K562 (cell line): ENCODE measurements at regions not wholly inside any gene's neighbourhood (a gene's known extent, or its start where the extent isn't known, plus 50 kb on each side); places are given as distances from the start of the nearest gene placed in this dataset.

Experiments
- ATAC-seq: fragments of 200-7000 bp; cut with Tn5 transposase; 3 replicates; pipeline ENCODE4 v1.9.1; 2020; ENCODE audit warnings: moderate library complexity
- BruUV-seq: library from RNA; stranded (reverse); fragments of 400-500 nt; replicated peaks from 2 replicates; lab custom pipeline; 2021; lab: Mats Ljungman, UMichigan
- CTCF ChIA-PET: fragments of 300-600 bp; formaldehyde crosslinking; extraction: SDS; loops from one replicate; lab custom pipeline; 2021; ENCODE audit warnings: low intra/inter-chr PET ratio; lab: Yijun Ruan, JAX
- POLR2A ChIA-PET: fragments of 300-600, 350-650 bp; sonication (Branson Sonifier 250); formaldehyde crosslinking; extraction: SDS; loops from one replicate; lab custom pipeline; 2021; ENCODE audit warnings: antibody characterized with exemption, inconsistent platforms; lab: Yijun Ruan, JAX
- DNase-seq, 4 experiments: peaks; one replicate each; pipeline versions ENCODE4 v3.0.0 to v3.0.0-alpha.2; 2011 to 2018; ENCODE audit warnings: low spot score in 3 of 4, mixed read lengths in 3 of 4; ENCODE audit errors: extremely low read depth in 1 of 4
- FAIRE-seq: peaks from 2 replicates; lab custom pipeline; 2011; peaks lifted over from hg19 to GRCh38; lab: Jason Lieb, UNC
- H2AFZ ChIP-seq: 2 replicates; pipeline ENCODE4 v1.6.0; 2011; ENCODE audit warnings: low read depth, low read length, control low read depth, inconsistent platforms
- H3K27ac ChIP-seq: fragments of 200-600 bp; 3 replicates; pipeline ENCODE4 v1.8.0; 2011; ENCODE audit warnings: low read depth, mild to moderate bottlenecking, control low read depth, inconsistent platforms, low read length, moderate library complexity, mixed read lengths; ENCODE audit errors: extremely low read depth
- H3K27me3 ChIP-seq, 2 experiments: fragments of 300-600 bp in 1 of 2; 2 replicates in 1 of 2; 3 replicates in 1 of 2; pipeline versions ENCODE4 v1.6.0 to v1.8.0; 2011; ENCODE audit warnings: inconsistent platforms in 2 of 2, low read length in 2 of 2, mild to moderate bottlenecking in 1 of 2, mixed read lengths in 1 of 2, moderate library complexity in 1 of 2; ENCODE audit not compliant: control insufficient read depth in 2 of 2, insufficient read depth in 2 of 2
- H3K36me3 ChIP-seq: fragments of 300-600 bp; 3 replicates; pipeline ENCODE4 v1.8.0; 2011; ENCODE audit warnings: mild to moderate bottlenecking, low read length, inconsistent platforms; ENCODE audit not compliant: control insufficient read depth, insufficient read depth
- H3K4me1 ChIP-seq, 2 experiments: fragments of 200-600 bp in 1 of 2; replicated peaks in 1 of 2; 2 replicates in 1 of 2; 3 replicates in 1 of 2; pipeline versions ENCODE4 v1.5.1 to v1.8.0; 2011; ENCODE audit warnings: inconsistent platforms in 2 of 2, low read length in 2 of 2, mild to moderate bottlenecking in 1 of 2, mixed read lengths in 1 of 2, moderate library complexity in 1 of 2; ENCODE audit not compliant: control insufficient read depth in 2 of 2, insufficient read depth in 2 of 2
- H3K4me2 ChIP-seq: 2 replicates; pipeline ENCODE4 v1.6.1; 2011; ENCODE audit warnings: low read length, control low read depth, inconsistent platforms, mixed read lengths; ENCODE audit not compliant: insufficient read depth
- H3K4me3 ChIP-seq: fragments of 200-600 bp; sonication (generic), shearing (Covaris generic); 2 replicates; pipeline ENCODE4 v1.5.1; 2016; ENCODE audit warnings: control low read depth, inconsistent platforms
- H3K79me2 ChIP-seq: fragments of 200-600 bp; 3 replicates; pipeline ENCODE4 v1.8.0; 2011; ENCODE audit warnings: low read length, inconsistent platforms; ENCODE audit not compliant: control insufficient read depth, insufficient read depth
- H3K9ac ChIP-seq, 2 experiments: 2 replicates each; pipeline versions ENCODE4 v1.6.0 to v1.6.1; 2011; ENCODE audit warnings: low read depth in 2 of 2, low read length in 2 of 2, control low read depth in 1 of 2, inconsistent platforms in 1 of 2, mild to moderate bottlenecking in 1 of 2, mixed read lengths in 1 of 2; ENCODE audit not compliant: insufficient read depth in 1 of 2
- H3K9me1 ChIP-seq: one replicate; pipeline ENCODE4 v1.6.0; 2011; ENCODE audit warnings: inconsistent platforms, mild to moderate bottlenecking, low read length, moderate library complexity; ENCODE audit not compliant: control insufficient read depth, insufficient read depth
- H3K9me3 ChIP-seq: replicated peaks from 2 replicates; pipeline ENCODE4 v1.5.1; 2011; ENCODE audit warnings: low read depth, low read length, inconsistent platforms; ENCODE audit not compliant: control insufficient read depth, insufficient read depth
- H4K20me1 ChIP-seq: replicated peaks from 2 replicates; pipeline ENCODE4 v1.6.1; 2011; ENCODE audit warnings: low read length, inconsistent platforms, mixed read lengths; ENCODE audit not compliant: control insufficient read depth, insufficient read depth
- BHLHE40 ChIP-seq: IDR thresholded peaks from 2 replicates; pipeline ENCODE4 v1.6.1; 2011; ENCODE audit warnings: low read length, improper control_type of control experiment
- NFIC ChIP-seq: fragments of 450-650 bp; IDR thresholded peaks from 2 replicates; pipeline ENCODE4 v1.6.1; 2017; ENCODE audit warnings: mild to moderate bottlenecking, inconsistent platforms
- NONO ChIP-seq, 2 experiments: fragments of 200-400 bp in 1 of 2; fragments of 450-650 bp in 1 of 2; formaldehyde crosslinking in 1 of 2; IDR thresholded peaks; 2 replicates each; pipeline ENCODE4 v1.6.1; 2017; ENCODE audit warnings: low read depth in 2 of 2, mild to moderate bottlenecking in 2 of 2, moderate library complexity in 2 of 2, low read length in 1 of 2
- SREBF1 ChIP-seq: fragments of 150-350 bp; IDR thresholded peaks from 2 replicates; pipeline ENCODE4 v1.6.1; 2014; ENCODE audit warnings: antibody characterized with exemption, low read depth, low read length, borderline replicate concordance
- XRCC3 ChIP-seq: fragments of 450-650 bp; IDR thresholded peaks from 2 replicates; pipeline ENCODE4 v1.6.1; 2017; ENCODE audit warnings: mild to moderate bottlenecking, moderate library complexity
- ZBTB17 ChIP-seq: fragments of 450-650 bp; formaldehyde crosslinking; IDR thresholded peaks from 2 replicates; pipeline ENCODE4 v1.4.0; 2020; ENCODE audit warnings: mild to moderate bottlenecking
- ZC3H4 ChIP-seq: sonication (generic); formaldehyde crosslinking; IDR thresholded peaks from 2 replicates; pipeline ENCODE4 v1.9.0; 2021; ENCODE audit warnings: missing genetic modification reagents, borderline replicate concordance
- ZNF175 ChIP-seq: fragments of 200-800 bp; sonication (Bioruptor generic); IDR thresholded peaks from 2 replicates; pipeline ENCODE4 v1.6.1; 2016; ENCODE audit warnings: low read depth, mild to moderate bottlenecking, missing genetic modification characterization, missing compliant biosample characterization
- ZNF274 ChIP-seq: IDR thresholded peaks from 2 replicates; pipeline ENCODE4 v1.6.1; 2011; ENCODE audit warnings: low read depth, mild to moderate bottlenecking, low read length, moderate library complexity, borderline replicate concordance
- ZNF592 ChIP-seq: fragments of 450-650 bp; IDR thresholded peaks from 2 replicates; pipeline ENCODE4 v1.6.1; 2017; ENCODE audit warnings: antibody characterized with exemption, mild to moderate bottlenecking
- ZNF717 ChIP-seq: fragments of 250-450 bp; sonication (Bioruptor Pico); IDR thresholded peaks from 2 replicates; pipeline ENCODE4 v1.5.0; 2021
- in situ Hi-C: fragments of 300-500 bp; cut with MboI; formaldehyde crosslinking; loops from 4 replicates; pipeline ENCODE4 v1.15.0; 2018; ENCODE audit warnings: inconsistent platforms, mixed read lengths
- intact Hi-C: fragments of 100-400 bp; cut with micrococcal nuclease; formaldehyde crosslinking; loops from 2 replicates; pipeline ENCODE4 v1.14.2; 2022
- TF ChIP-seq, protein P1 (sequence below): fragments of 450-650 bp; IDR thresholded peaks from 2 replicates; pipeline ENCODE4 v1.6.1; 2016; ENCODE audit warnings: missing biosample characterization, missing genetic modification characterization
- TF ChIP-seq, protein P2 (sequence below): fragments of 450-650 bp; conservative IDR thresholded peaks from 2 replicates; pipeline ENCODE4 v1.6.1; 2016; ENCODE audit warnings: missing genetic modification characterization, low read depth, mild to moderate bottlenecking, missing compliant biosample characterization, moderate library complexity
- TF ChIP-seq, protein P3 (sequence below): fragments of 450-650 bp; IDR thresholded peaks from 2 replicates; pipeline ENCODE4 v1.6.1; 2014; ENCODE audit warnings: low read depth, mild to moderate bottlenecking, moderate library complexity, borderline replicate concordance

DNA sequence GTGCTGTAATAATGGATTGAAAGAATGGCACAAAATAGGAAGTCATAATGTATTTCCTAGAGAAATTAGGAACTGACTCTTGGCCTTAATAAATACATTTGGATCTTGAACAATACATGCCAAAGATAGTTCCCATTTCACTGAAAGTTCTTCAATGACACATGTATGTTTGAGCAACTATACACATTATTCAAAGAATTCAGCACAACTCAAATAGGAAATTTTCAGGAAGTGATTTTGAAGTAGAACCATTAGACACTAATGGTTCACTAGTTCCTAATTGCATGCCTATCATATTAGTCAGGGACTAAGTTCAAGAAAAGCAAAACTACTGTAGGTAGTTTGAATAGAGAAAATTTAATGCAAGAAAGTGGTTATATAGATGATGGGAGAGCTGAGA lies 404.7 kb downstream of the LMO4 start:
- BruUV-seq: no TSS peak
- no peaks in the 10 kb centered on the region for H3K9me1 ChIP-seq
- CTCF ChIA-PET: no interaction called here
- TF ChIP-seq NONO (IDR thresholded peaks at IDR 0.05; ENCODE audit: low read depth in 2 of 2, low read length in 1 of 2): no peak
- TF ChIP-seq BHLHE40: no peak
- TF ChIP-seq ZNF274: no peak
- TF ChIP-seq XRCC3: no peak
- TF ChIP-seq, protein P1, sequence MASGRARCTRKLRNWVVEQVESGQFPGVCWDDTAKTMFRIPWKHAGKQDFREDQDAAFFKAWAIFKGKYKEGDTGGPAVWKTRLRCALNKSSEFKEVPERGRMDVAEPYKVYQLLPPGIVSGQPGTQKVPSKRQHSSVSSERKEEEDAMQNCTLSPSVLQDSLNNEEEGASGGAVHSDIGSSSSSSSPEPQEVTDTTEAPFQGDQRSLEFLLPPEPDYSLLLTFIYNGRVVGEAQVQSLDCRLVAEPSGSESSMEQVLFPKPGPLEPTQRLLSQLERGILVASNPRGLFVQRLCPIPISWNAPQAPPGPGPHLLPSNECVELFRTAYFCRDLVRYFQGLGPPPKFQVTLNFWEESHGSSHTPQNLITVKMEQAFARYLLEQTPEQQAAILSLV (tag): no peak
- TF ChIP-seq, protein P2, sequence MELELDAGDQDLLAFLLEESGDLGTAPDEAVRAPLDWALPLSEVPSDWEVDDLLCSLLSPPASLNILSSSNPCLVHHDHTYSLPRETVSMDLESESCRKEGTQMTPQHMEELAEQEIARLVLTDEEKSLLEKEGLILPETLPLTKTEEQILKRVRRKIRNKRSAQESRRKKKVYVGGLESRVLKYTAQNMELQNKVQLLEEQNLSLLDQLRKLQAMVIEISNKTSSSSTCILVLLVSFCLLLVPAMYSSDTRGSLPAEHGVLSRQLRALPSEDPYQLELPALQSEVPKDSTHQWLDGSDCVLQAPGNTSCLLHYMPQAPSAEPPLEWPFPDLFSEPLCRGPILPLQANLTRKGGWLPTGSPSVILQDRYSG (tag): no peak
- TF ChIP-seq, protein P3, sequence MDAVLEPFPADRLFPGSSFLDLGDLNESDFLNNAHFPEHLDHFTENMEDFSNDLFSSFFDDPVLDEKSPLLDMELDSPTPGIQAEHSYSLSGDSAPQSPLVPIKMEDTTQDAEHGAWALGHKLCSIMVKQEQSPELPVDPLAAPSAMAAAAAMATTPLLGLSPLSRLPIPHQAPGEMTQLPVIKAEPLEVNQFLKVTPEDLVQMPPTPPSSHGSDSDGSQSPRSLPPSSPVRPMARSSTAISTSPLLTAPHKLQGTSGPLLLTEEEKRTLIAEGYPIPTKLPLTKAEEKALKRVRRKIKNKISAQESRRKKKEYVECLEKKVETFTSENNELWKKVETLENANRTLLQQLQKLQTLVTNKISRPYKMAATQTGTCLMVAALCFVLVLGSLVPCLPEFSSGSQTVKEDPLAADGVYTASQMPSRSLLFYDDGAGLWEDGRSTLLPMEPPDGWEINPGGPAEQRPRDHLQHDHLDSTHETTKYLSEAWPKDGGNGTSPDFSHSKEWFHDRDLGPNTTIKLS: no peak
- no peak for TF ChIP-seq ZNF717 (CRISPR knock-in tag)
- no peak for TF ChIP-seq NFIC
- TF ChIP-seq SREBF1: no peak
- TF ChIP-seq ZBTB17 (CRISPR knock-in tag): no peak
- TF ChIP-seq ZNF592: no peak
- TF ChIP-seq ZNF175 (CRISPR knock-in tag): no peak
- TF ChIP-seq ZC3H4: no peak

More for the DNA sequence above, 404.7 kb downstream of the LMO4 start:
- Histone ChIP-seq H3K36me3 (no peaks in the 10 kb centered on the region), H2AFZ (no peak overlapping the region), H3K4me1 (no peaks in the 10 kb centered on the region), H4K20me1 (no peaks in the 10 kb centered on the region), H3K9me3 (no peaks in the 10 kb centered on the region), H3K27me3 (no peaks in the 10 kb centered on the region), H3K4me2 (no peak overlapping the region), H3K4me3 (no peak overlapping the region), H3K27ac (no peak overlapping the region), H3K9ac (no peak overlapping the region), H3K79me2 (no peaks in the 10 kb centered on the region)
- intact Hi-C loops (no loop called here), in situ Hi-C loops (no loop called here)
- DNase-seq (no peak), FAIRE-seq (no peak), ATAC-seq (no peak)
- POLR2A ChIA-PET: interaction anchor here (0.8 kb wide), 1 partner anchor 14 kb away, joined by 3 read pairs; no protein-coding TSS in a partner anchor
